ENCODE measurements at regions not wholly inside any gene's neighbourhood (a gene's known extent, or its start where the extent isn't known, plus 50 kb on each side); places are given as distances from the start of the nearest gene placed in this dataset.
A peak's percentile ranks its signal among the peaks of the same experiment; 100 is the strongest.

DNA sequence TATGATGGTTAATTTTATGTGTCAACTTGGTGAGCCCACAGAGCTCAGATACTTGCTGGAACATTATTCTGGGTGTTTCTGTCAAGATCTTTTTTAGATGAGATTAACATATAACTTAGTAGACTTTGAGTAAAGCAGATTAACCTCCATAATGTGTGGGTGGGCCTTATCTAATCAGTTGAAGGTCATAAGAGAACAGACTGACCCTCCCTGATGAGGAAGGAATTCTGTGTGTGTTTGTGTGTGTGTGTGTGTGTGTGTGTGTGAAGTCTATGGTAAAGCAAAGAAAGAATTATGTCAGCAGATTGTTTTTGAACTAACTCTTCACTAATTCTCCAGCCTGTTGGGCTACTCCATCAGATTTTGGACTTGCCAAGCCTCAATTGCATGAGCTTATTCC, 232.2 kb upstream of the MEX3C start:
- TF ChIP-seq, protein P1, sequence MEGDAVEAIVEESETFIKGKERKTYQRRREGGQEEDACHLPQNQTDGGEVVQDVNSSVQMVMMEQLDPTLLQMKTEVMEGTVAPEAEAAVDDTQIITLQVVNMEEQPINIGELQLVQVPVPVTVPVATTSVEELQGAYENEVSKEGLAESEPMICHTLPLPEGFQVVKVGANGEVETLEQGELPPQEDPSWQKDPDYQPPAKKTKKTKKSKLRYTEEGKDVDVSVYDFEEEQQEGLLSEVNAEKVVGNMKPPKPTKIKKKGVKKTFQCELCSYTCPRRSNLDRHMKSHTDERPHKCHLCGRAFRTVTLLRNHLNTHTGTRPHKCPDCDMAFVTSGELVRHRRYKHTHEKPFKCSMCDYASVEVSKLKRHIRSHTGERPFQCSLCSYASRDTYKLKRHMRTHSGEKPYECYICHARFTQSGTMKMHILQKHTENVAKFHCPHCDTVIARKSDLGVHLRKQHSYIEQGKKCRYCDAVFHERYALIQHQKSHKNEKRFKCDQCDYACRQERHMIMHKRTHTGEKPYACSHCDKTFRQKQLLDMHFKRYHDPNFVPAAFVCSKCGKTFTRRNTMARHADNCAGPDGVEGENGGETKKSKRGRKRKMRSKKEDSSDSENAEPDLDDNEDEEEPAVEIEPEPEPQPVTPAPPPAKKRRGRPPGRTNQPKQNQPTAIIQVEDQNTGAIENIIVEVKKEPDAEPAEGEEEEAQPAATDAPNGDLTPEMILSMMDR (IDR thresholded peaks at IDR 0.05; ENCODE audit: insufficient read depth, low read depth, low read length, missing control alignments), result no peak
- no peak for DNase-seq (ENCODE audit: low read depth)
- no peak overlapping the region for H3K4me3 ChIP-seq (ENCODE audit: low read depth, low read length)

DNA sequence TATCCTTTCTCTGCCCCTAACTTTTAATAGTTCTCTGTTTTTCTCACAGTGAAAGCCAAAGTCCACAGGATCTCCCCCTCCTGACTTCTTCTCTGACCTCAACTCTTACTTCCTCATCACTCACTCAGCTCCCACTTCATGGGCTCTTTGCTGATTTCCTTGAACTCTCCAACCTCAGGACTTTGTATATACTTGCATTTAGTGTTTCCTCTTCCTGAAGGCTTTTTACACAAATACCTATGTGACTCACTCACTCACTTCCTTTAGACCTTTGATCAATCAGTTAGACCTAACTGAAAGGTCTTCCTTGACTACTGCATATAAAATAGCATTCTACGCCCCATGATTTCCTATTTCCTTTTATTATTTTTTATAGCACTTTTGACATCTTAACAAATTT, 233.1 kb upstream of the MEX3C start:
- DNase-seq (ENCODE audit: low read depth), result no peak
- TF ChIP-seq, protein P1 (IDR thresholded peaks at IDR 0.05; ENCODE audit: insufficient read depth, low read depth, low read length, missing control alignments), result no peak
- no peak overlapping the region for H3K4me3 ChIP-seq (ENCODE audit: low read depth, low read length)

DNA sequence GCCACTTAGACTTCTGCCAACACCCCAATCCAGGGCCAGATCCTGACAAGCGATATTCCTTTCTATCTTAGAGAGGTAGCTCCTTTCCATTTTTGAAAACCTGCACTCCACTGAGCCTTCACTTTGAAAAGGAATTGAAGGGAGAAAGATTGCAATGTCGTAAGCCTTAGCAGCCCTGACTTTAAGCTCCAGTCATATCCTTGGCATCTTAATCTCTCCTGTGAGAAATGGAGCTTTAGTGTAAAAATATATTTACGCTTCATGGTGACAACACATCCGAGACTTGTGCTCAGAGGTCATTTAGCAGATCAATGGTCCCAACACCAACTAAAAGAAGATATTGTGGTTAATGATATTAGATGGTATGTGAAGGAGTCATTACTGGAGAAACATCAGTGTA, 235.8 kb upstream of the MEX3C start:
- TF ChIP-seq, protein P1 (IDR thresholded peaks at IDR 0.05; ENCODE audit: insufficient read depth, low read depth, low read length, missing control alignments), result no peak
- DNase-seq (ENCODE audit: low read depth), result no peak

DNA sequence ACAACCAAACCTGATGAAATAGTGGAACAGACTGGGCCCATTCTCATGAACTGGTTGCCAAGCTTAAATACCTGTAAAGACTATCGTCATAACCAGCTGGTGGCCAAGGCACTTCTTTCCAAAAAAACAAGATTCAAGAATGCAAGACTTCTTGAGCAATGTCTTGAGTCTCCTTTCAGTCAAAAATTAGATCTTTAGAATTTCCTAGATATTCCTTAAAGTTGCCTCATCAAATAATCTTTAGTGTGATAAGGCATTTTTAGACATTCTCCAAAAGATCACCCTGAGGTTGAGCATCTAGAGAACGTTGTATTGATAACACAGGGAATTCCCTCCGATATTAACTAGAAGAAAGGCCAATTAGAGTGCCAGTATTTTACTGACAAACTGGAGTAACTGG, 236.4 kb upstream of the MEX3C start:
- no peak overlapping the region for H3K4me3 ChIP-seq (ENCODE audit: low read depth, low read length)
- TF ChIP-seq, protein P1 (IDR thresholded peaks at IDR 0.05; ENCODE audit: insufficient read depth, low read depth, low read length, missing control alignments), result no peak
- DNase-seq (ENCODE audit: low read depth), result no peak

More for the DNA sequence above, 235.8 kb upstream of the MEX3C start:
- H3K4me3 ChIP-seq (ENCODE audit: low read depth, low read length), result no peak overlapping the region

DNA sequence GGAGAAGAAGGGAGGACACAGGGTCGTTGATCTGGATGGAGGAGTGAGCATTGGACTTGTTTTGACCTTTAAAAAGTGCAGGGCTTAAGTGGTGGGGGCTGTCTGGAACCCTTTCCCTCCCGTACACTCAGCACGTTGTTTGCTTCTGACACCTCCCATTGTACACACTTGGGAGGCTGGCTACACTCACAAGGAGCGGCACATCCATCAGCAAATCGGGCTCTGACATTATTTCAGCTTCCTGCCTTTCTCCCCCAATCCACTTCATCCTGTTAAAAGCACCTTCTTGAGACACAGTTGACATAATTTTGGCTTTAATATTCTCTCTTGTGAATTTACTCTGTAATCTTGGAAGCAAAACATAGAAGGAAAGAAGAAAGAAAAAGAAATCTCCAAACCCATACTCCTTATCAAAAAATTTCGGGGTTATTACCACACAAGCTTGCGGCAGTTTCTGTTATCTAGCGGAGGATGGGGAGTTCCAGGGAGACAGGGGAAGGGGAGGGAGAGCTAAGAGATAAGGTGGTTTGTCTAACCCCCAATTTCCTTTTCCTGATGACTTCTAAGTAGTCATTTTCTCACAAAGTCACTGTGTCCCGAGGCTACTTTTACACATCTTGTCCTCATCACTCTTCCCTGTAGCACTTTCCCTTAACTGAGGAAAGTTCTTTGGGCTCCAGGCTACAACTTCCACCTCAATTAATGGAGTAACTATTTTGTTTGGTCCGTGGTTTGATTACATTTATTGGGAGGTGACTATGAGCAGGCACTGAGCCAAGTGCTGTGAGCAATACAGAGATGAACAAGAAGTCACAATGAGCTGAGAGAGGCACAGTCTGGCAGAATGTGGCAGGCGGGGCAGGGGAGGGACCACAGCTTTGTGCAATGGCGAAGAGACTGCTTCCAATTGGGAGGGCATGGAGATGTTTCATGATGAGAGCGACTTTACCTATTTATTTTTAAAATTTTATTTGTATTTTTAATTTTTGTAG, 240.1 kb upstream of the MEX3C start:
- peak; percentile 28 for DNase-seq (ENCODE audit: low read depth)
- TF ChIP-seq, protein P1 (IDR thresholded peaks at IDR 0.05; ENCODE audit: insufficient read depth, low read depth, low read length, missing control alignments), result no peak
- H3K4me3 ChIP-seq (ENCODE audit: low read depth, low read length), result no peak overlapping the region

- TF ChIP-seq, protein P1 (IDR thresholded peaks at IDR 0.05; ENCODE audit: insufficient read depth, low read depth, low read length, missing control alignments), result no peak
- H3K4me3 ChIP-seq (ENCODE audit: low read depth, low read length), result no peak overlapping the region
- peak; percentile 15 for DNase-seq (ENCODE audit: low read depth)
Measured at GRCh38 chr18:51438797-51439350, 241.4 kb upstream of the MEX3C start.

Data from GM12865 (cell line).